Activated T-cell treated with anti-CD3 and anti-CD28 coated beads, Interleukin-2, amount 50 U/mL, for 48 hours (primary cell): ENCODE measurements at regions not wholly inside any gene's neighbourhood (a gene's known extent, or its start where the extent isn't known, plus 50 kb on each side); places are given as distances from the start of the nearest gene placed in this dataset.
"Not testable (repeated sequence)": the region's sequence is repeated elsewhere in the genome, so short reads cannot be mapped to it uniquely, and the experiment has no call there.

Source experiments
- DNase-seq, 2 experiments: peaks; one replicate each; pipeline ENCODE4 v3.0.0-alpha.2; 2020

- not testable (repeated sequence) for DNase-seq
Observed at GRCh38 chr2:106249157-106249828, 55.2 kb upstream of the UXS1 start.

GRCh38 chr2:106248548-106249151, 54.5 kb upstream of the UXS1 start:
- not testable (repeated sequence) for DNase-seq
